ENCODE measurements at regions not wholly inside any gene's neighbourhood (a gene's known extent, or its start where the extent isn't known, plus 50 kb on each side); places are given as distances from the start of the nearest gene placed in this dataset.

- TF ChIP-seq, protein P1, sequence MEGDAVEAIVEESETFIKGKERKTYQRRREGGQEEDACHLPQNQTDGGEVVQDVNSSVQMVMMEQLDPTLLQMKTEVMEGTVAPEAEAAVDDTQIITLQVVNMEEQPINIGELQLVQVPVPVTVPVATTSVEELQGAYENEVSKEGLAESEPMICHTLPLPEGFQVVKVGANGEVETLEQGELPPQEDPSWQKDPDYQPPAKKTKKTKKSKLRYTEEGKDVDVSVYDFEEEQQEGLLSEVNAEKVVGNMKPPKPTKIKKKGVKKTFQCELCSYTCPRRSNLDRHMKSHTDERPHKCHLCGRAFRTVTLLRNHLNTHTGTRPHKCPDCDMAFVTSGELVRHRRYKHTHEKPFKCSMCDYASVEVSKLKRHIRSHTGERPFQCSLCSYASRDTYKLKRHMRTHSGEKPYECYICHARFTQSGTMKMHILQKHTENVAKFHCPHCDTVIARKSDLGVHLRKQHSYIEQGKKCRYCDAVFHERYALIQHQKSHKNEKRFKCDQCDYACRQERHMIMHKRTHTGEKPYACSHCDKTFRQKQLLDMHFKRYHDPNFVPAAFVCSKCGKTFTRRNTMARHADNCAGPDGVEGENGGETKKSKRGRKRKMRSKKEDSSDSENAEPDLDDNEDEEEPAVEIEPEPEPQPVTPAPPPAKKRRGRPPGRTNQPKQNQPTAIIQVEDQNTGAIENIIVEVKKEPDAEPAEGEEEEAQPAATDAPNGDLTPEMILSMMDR (IDR thresholded peaks at IDR 0.05; ENCODE audit: insufficient read depth, low read length, missing control alignments), result no peak
These were observed 273.9 kb upstream of the MAF start for GRCh38 chr16:79874391-79874790.

GRCh38 chr16:79873825-79874224 lies 273.3 kb upstream of the MAF start:
- TF ChIP-seq, protein P1 (IDR thresholded peaks at IDR 0.05; ENCODE audit: insufficient read depth, low read length, missing control alignments), result no peak
- H3K4me3 ChIP-seq (ENCODE audit: low read depth, low read length), result no peak overlapping the region
- ChIA-PET CTCF (no interaction called here), POLR2A (no interaction called here)
- DNase-seq (ENCODE audit: low read depth, low spot score), result no peak

More at GRCh38 chr16:79874391-79874790, 273.9 kb upstream of the MAF start:
- no peak for DNase-seq (ENCODE audit: low read depth, low spot score)
- CTCF ChIA-PET, result no interaction called here
- POLR2A ChIA-PET, result no interaction called here
- no peak overlapping the region for H3K4me3 ChIP-seq (ENCODE audit: low read depth, low read length)

DNA sequence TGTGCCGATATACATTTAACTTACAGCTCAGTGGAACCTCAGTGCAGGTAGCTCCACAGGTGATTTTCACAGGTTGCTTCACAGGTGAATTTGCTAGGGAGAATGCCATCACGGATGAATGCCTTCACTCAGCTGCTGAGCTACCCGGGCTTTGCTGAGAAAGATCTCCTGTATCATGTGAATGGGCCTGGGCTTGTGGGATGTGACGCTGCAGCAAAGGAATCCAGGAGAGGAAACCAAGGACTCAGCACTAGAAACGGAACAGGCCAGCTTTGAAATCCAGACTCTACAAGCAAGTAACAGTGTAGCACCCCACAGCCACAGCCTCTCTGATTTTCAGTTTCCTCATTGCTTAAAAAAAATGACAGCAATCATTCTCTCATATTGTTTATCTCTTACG lies 271.4 kb upstream of the MAF start:
- TF ChIP-seq, protein P1 (IDR thresholded peaks at IDR 0.05; ENCODE audit: insufficient read depth, low read length, missing control alignments), result no peak
- H3K4me3 ChIP-seq (ENCODE audit: low read depth, low read length), result no peak overlapping the region
- ChIA-PET POLR2A (no interaction called here), CTCF (no interaction called here)
- DNase-seq (ENCODE audit: low read depth, low spot score), result no peak

DNA sequence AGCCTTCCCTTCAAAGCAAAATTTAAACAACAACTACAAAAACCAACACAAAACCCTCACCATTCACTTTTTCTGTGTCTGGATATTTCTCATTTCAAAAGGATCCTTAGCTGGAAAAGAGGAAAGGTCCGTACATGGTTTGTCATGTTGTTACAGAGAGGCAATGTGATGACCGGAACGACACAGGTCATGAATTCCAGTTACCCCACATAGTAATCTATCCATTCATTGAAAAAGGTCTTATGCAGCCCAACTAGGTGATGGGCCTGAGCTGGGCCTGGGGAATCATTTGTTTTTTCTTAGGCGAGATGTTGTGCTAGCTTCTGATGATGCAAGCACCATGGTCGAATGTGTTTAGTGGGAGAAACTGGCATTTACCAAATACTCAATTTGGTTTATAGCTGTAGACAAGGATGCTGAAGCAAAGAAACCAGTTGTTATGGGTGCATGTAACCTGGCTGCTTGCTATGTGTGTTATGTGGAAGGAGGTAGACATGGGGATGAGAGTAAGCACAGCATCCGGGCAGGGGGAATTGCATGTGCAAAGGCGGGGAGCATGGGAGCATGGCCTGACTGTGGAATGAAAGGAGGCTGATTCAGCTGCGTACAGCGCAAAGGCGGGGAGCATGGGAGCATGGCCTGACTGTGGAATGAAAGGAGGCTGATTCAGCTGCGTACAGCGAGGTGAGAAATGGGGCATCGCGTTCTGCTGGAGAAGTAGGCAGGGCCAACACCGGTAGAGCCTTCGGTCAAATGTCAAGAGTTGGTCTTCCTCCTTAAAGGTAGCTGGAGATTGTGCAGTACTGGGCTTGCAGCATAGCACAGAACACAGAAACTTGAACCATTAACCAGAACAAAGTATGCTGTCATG lies 269.7 kb upstream of the MAF start:
- CTCF ChIA-PET, result no interaction called here
- H3K4me3 ChIP-seq (ENCODE audit: low read depth, low read length), result no peak overlapping the region
- TF ChIP-seq, protein P1 (IDR thresholded peaks at IDR 0.05; ENCODE audit: insufficient read depth, low read length, missing control alignments), result no peak
- POLR2A ChIA-PET, result no interaction called here
- DNase-seq (ENCODE audit: low read depth, low spot score), result no peak

- POLR2A ChIA-PET, result no interaction called here
- H3K4me3 ChIP-seq (ENCODE audit: low read depth, low read length), result no peak overlapping the region
- no peak for DNase-seq (ENCODE audit: low read depth, low spot score)
- CTCF ChIA-PET, result no interaction called here
- TF ChIP-seq, protein P1 (IDR thresholded peaks at IDR 0.05; ENCODE audit: insufficient read depth, low read length, missing control alignments), result no peak
These were observed 268.9 kb upstream of the MAF start for GRCh38 chr16:79869304-79870015.

DNA sequence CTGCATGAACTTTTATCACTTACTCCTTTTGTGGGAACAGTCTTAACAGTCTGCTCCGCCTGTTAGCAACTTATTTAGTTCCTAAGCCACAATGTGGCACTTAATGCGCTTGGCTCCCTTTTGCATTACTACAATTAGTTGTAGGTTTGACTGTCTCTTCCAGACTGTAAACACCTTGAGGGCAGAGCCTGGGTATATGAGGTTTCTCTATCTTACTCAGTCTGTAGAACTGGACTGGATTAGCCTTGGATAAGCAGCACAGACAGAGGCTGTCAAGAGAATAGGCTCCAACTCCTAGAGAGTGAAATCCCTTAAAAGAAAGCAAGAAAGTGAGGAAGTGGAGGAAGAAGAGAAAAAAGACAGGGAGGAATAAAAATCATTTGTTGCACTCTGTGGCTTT lies 268.3 kb upstream of the MAF start:
- TF ChIP-seq, protein P1 (IDR thresholded peaks at IDR 0.05; ENCODE audit: insufficient read depth, low read length, missing control alignments), result no peak
- H3K4me3 ChIP-seq (ENCODE audit: low read depth, low read length), result no peak overlapping the region
- POLR2A ChIA-PET, result no interaction called here
- CTCF ChIA-PET, result no interaction called here
- DNase-seq (ENCODE audit: low read depth, low spot score), result no peak

All from AG04449 (cell line).